Sciatic nerve (tissue), 2 donors: ENCODE measurements at regions not wholly inside any gene's neighbourhood (a gene's known extent, or its start where the extent isn't known, plus 50 kb on each side); places are given as distances from the start of the nearest gene placed in this dataset.

Source experiments
- ATAC-seq: fragments of 200-7000 bp; cut with Tn5 transposase; one replicate; pipeline ENCODE4 v1.9.1; 2020; ENCODE audit warnings: mild to moderate bottlenecking, moderate library complexity
- DNase-seq: peaks from one replicate; pipeline ENCODE4 v3.0.0-alpha.2; 2020; ENCODE audit warnings: low spot score
- intact Hi-C: fragments of 100-400 bp; cut with DNase I; formaldehyde crosslinking; loops from one replicate; pipeline ENCODE4 v1.14.2; 2022
- donor health status: DM: no; HTN: no; CAD: no.
- donor health status: DM: no; HTN: no; CAD: no.

DNA sequence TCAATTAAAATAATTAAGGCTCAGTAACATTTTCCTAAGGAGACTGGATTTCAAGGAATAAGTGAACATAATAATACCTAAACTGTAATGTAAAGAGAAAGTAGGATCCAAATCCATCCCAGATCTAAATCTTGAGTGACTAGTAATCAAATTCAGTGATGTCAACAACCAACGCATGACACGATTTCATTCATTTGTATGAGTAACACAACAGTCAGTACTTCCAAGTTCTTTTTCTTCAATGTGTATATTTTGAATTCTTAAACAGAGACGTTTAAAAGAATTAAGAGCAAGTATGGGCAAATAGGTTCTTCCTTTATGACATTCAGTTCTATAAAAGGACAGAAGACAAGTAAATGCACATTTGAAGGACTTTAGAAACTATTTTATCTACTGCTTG is 104.3 kb upstream of the CNTN1 start:
- ATAC-seq, result no peak
- no peak for DNase-seq
- intact Hi-C loops, result no loop called here

DNA sequence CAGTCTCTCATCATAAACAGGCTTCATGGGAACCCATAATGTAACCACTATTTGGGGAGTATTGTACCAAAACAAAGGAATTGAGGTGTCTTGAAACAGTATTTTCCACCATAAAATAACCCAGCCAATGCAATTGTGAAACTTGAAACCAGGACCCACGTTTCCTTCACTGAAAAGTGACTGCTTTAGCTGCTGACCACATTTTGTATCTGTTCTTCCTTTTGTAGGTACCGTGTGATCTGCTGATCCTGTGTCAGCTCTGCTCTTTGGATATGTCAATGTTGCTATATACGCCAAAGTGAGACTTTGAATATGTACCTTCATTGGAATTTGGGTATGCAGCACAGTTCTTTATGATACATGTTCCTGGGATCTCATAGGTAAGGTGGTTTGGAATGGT is 95.1 kb upstream of the CNTN1 start:
- no peak for DNase-seq
- no peak for ATAC-seq
- intact Hi-C loops, result no loop called here

DNA sequence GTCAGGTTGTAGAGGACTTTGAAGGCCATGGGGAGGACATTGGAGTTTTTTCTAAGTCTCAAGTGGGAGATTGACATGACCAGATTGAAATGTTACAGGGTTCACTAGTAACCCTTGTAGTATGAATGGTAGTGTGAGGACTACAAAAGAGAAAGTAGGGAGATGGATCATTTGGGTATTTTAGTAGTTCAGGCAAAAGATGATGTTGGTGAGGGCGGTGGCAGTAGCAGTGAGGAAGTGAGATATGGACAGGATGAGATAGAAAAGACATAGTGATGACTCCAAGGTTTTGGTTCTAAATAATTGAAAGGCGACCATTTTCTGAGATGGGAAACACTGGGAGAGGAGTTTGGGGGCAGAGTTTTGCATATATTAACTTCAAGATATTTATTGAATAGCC is 94.2 kb upstream of the CNTN1 start:
- ATAC-seq (no peak), DNase-seq (no peak)
- intact Hi-C loops, result no loop called here

DNA sequence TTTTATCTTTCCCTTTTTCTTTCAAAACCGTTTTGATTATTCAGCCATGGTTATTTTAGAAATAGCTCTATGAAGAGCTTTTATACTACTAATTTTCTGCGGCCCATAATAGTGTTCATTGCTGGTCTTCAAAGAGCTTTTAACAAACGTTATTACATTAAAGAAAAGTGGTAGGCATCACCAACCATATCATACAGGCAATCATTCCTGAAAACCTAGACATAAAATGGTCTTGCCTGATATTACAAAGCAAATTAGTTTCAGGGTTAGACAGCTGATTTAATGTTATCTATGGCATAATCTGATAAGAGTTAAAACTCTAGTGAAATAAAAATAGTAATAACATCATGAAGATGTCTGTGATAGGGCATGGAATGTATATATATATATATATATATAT is 89.7 kb upstream of the CNTN1 start:
- DNase-seq (no peak), ATAC-seq (no peak)
- intact Hi-C loops, result no loop called here

DNA sequence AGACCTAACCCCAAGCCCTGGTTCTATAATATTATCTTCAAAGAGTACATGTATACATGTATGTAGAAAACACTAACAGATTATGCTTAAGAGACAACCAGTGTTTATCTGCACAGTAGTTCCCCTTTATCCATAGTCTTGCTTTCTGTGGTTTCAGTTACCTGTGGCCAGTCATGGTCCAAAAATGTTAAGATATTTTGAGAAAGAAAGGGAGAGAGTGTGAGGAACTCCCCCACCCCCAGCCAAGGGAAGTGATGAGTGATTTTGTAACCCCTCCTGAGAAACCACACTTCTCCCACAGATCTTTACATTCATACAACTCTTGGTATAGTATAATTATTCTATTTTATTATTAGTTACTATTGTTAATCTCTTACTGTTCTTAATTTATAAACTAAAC is 77.3 kb upstream of the CNTN1 start:
- ATAC-seq (no peak), DNase-seq (no peak)
- intact Hi-C loops, result no loop called here

DNA sequence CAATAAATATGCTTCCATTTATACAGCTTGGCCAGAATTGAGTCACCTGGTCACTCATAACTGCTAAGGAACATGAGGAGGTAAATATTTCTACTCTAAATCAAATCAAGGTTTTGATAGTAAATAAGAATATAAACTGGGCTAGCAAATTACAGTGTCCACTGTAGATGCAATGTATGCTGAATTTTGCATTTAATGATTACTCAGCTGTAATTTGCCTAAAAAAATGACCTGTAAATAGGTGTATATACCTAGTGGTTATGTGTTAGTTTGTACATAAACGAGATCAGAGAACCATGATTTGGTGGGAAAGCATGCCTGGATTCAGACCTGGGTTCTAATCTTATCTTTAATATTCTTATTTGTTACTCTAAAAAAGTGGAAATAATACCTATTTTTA is 76.6 kb upstream of the CNTN1 start:
- DNase-seq (no peak), ATAC-seq (no peak)
- intact Hi-C loops, result no loop called here

DNA sequence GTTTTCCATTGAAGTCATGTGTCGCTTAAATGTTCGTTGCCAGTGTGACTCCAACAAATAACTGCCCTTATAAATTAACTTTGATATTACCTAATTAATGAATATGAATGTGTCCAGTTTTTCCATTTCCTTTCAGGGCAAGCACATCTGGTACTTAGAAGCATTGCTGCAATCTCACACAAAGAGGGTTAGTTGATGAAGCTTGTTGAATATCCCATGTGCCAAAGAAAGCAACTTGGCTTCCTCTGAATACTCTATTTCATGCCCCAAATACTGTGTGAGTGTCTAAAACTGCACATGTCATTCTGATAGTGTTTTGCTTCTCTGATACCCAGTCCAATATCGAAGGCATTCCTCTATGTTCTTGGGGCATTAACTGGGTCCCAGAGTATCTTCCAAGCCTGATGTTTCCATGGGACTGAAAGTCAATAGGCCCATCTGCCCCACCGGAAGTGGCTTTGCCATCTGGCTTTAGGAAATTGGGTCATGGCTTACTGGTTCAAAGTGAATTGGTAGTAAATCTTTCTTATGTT is 75.8 kb upstream of the CNTN1 start:
- DNase-seq, result no peak
- ATAC-seq, result peak; percentile 86
- intact Hi-C loops, result no loop called here

DNA sequence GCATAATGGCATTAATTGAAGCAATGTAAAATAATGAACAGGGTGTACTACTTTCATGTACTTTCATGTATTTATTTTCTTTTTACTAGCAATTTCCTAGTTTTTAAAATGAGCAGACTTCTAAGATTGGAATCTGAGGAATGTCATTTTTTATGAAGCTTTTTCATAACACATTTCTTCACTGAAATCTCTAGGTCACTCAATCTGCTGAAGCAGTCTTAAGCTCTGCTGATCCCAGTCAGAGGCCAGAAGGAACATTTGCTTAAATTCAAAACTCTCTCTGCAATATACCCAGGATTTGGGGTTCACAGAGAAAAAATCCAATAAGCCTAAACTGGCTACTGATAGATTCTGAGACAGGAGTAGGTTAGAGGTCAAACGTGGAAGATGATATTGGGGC is 73.6 kb upstream of the CNTN1 start:
- DNase-seq (no peak), ATAC-seq (no peak)
- intact Hi-C loops, result no loop called here

DNA sequence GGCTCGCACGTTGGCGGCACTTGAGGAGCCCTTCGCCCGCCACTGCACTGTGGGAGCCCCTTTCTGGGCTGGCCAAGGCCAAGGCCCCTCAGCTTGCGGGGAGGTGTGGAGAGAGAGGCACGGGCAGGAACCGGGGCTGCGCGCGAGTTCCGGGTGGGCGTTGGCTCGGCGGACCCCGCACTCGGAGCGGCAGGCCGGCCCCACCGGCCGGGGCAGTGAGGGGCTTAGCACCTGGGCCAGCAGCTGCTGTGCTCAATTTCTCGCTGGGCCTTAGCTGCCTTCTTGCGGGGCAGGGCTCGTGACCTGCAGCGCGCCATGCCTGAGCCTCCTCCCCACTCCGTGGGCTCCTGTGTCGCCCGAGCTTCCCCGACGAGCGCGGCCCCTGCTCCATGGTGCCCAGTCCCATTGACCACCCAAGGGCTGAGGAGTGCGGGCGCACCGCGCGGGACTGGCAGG is 71.6 kb upstream of the CNTN1 start:
- DNase-seq, result no peak
- intact Hi-C loops, result loop anchor here (5.0 kb wide), 1 partner anchor 302 kb away; no protein-coding TSS in a partner anchor
- no peak for ATAC-seq

DNA sequence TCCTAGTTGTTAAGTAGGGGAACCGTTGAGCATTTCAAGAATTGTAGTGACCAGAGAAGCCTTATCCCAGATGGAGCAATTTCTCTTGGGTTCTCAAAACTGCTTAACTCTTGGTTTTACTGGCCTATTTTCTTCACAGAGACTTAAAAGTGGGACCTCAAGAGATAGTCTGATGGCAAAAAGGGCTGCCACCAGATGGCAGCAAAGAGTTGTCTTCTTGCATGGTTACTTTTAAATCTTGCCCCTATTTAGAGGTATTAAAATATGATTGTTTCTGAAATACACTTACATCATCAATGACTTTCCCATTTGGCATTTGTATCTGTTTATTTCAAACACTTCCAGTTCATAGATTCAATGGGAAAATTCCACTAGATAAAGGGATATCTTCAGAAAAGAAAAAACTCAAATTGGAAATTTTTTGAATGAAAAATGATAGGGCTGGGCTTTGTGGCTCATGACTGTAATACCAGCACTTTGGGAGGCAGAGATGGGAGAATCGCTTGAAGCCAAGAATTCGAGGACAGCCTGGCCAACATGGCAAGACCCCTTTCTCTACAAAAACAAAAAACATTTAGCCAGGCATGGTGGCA is 69.9 kb upstream of the CNTN1 start:
- intact Hi-C loops, result loop anchor here (5.0 kb wide), 1 partner anchor 300 kb away; no protein-coding TSS in a partner anchor
- ATAC-seq (peak; percentile 64), DNase-seq (peak; percentile 84)

DNA sequence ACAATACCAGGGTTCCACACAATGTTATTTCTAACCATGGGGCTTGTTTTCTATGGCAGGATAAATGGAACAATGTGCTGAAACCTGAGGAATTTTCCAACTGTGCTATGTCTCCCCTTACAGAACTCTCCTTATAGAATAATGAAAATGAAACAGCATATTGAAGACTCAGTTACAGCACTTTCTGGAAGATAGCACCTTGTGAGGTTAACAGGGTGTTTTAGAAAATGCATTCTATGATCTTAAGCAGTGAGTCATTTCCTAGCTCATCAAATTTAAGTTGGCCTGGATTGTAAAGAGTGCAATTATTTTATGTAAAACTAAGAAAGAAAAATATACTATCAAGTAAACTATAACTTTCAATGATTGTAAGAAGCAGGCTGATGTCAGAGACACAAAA is 60.1 kb upstream of the CNTN1 start:
- intact Hi-C loops, result no loop called here
- ATAC-seq (no peak), DNase-seq (no peak)

DNA sequence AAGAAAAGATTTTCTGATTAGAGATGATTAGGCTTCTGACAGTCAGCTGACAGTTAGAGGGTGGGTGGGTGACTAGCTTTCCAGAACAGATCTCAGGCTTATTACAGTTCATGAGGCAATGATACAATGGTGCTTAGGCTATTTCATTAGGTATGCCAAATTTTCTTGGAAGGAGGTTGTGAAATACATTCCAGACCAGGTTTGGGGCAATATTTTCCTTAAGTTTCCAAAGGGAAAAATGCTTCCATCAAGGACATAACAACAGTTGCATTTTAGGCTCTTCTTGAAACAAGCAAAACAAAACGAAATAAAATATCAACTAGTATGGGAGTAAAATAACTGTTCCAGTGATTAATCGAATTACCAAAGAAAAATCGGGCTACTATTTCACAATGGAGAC is 59.3 kb upstream of the CNTN1 start:
- DNase-seq (no peak), ATAC-seq (peak; percentile 42)
- intact Hi-C loops, result no loop called here

DNA sequence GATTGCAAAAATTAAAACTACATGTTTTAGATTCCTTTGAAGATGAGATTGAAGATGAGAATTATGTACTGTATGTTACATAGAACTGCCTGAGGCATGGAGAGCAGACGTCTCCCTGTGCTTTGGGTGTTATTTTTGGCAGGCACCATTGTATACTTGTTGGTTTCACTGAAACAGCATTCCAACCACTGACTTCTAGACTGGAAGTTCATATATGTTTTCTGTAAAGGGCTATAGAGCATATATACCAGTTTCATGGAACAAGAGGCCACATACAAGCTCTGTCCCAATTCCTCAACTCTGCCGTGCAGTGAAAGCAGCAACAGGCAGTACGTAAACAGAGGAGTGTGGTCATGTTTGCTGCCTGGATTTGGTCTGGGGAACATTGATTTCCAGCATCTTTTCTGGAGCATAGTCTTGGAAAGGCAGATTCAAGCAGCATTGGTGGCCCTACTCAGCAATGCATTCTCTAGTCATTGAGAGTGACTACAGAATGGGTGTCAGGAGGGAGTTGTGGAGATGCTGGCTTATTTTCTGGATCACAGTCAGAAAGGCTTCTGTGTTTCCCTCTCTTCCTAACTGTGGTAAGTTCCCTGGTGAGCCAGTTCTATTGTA is 57.6 kb upstream of the CNTN1 start:
- intact Hi-C loops, result no loop called here
- DNase-seq (no peak), ATAC-seq (peak; percentile 77)

DNA sequence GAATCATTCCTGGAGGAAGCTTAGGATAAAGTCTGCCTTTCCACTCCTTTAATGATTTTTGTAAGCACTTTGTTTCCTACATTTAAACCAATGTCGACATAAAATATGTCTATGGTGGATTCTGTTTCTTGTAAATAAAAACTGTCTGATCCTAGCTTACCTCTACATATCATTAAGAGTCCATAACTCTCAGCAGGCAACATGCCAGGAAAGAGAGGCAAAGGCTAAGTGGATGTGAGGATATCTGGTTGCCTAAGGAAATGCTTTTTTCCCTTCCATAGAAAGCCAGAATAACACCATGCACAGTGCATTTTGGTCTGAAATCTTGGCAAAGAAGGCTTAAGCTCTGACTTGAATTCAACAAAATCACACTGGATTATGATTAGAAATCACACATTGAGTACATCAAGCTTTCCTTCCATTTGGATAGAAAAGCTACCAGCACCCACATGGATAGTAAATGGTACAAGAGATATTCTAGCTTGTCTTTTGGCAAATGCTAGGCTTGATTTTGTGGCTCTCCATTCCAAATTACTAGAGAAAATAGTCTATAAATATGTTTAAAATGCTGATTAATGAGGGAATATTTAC is 57.0 kb upstream of the CNTN1 start:
- ATAC-seq (peak; percentile 17), DNase-seq (no peak)
- intact Hi-C loops, result no loop called here
